HepG2 (cell line): ENCODE measurements at regions not wholly inside any gene's neighbourhood (a gene's known extent, or its start where the extent isn't known, plus 50 kb on each side); places are given as distances from the start of the nearest gene placed in this dataset.

Experiments
- BRF2 ChIP-seq: sonication (generic); formaldehyde crosslinking; IDR thresholded peaks from 2 replicates; pipeline ENCODE4 v1.8.1; 2022; ENCODE audit warnings: mild to moderate bottlenecking, missing genetic modification reagents
- CBFB ChIP-seq: sonication (generic); formaldehyde crosslinking; IDR thresholded peaks from 2 replicates; pipeline ENCODE4 v1.4.0; 2020; ENCODE audit warnings: missing genetic modification reagents
- CEBPG ChIP-seq: IDR thresholded peaks from 2 replicates; pipeline ENCODE4 v1.6.1; 2016
- ELF1 ChIP-seq: sonication (generic); formaldehyde crosslinking; IDR thresholded peaks from 2 replicates; pipeline ENCODE4 v1.4.0; 2020; ENCODE audit warnings: missing genetic modification reagents
- ETV5 ChIP-seq: IDR thresholded peaks from 2 replicates; pipeline ENCODE4 v1.6.1; 2018; ENCODE audit warnings: missing biosample characterization, missing genetic modification reagents, inconsistent platforms, borderline replicate concordance
- FOSL2 ChIP-seq: sonication (generic); formaldehyde crosslinking; IDR thresholded peaks from 2 replicates; pipeline ENCODE4 v1.4.0; 2020; ENCODE audit warnings: missing genetic modification reagents
- MIXL1 ChIP-seq: IDR thresholded peaks from 2 replicates; pipeline ENCODE4 v1.6.1; 2016
- PHF5A ChIP-seq: IDR thresholded peaks from one replicate; pipeline ENCODE4 v1.6.1; 2018; ENCODE audit warnings: low read depth, missing genetic modification reagents; ENCODE audit not compliant: unreplicated experiment
- SOX6 ChIP-seq, 2 experiments: fragments of 450-650 bp in 1 of 2; sonication (generic) in 1 of 2; formaldehyde crosslinking in 1 of 2; IDR thresholded peaks; 2 replicates each; pipeline versions ENCODE4 v1.4.0 to v1.6.1; 2017 to 2020; ENCODE audit warnings: antibody characterized with exemption in 1 of 2, mild to moderate bottlenecking in 1 of 2, missing genetic modification reagents in 1 of 2
- ZMYM3 ChIP-seq: sonication (generic); formaldehyde crosslinking; IDR thresholded peaks from 2 replicates; pipeline ENCODE4 v1.5.1; 2020; ENCODE audit warnings: mild to moderate bottlenecking, missing genetic modification reagents
- ZNF503 ChIP-seq: sonication (generic); formaldehyde crosslinking; IDR thresholded peaks from 2 replicates; pipeline ENCODE4 v1.4.0; 2020; ENCODE audit warnings: missing genetic modification reagents
- ZNF567 ChIP-seq: sonication (generic); formaldehyde crosslinking; IDR thresholded peaks from 2 replicates; pipeline ENCODE4 v1.8.1; 2023; ENCODE audit warnings: mild to moderate bottlenecking, missing genetic modification reagents, borderline replicate concordance
- TF ChIP-seq, protein P1 (sequence below): sonication (generic); formaldehyde crosslinking; IDR thresholded peaks from 2 replicates; pipeline ENCODE4 v1.5.1; 2020; ENCODE audit warnings: mild to moderate bottlenecking, moderate library complexity, missing genetic modification reagents
- TF ChIP-seq, protein P2 (sequence below): sonication (generic); formaldehyde crosslinking; IDR thresholded peaks from 2 replicates; pipeline ENCODE4 v1.4.0; 2020; ENCODE audit warnings: missing genetic modification reagents
- TF ChIP-seq, protein P3 (sequence below): IDR thresholded peaks from 2 replicates; pipeline ENCODE4 v1.6.1; 2018; ENCODE audit warnings: missing genetic modification reagents, mild to moderate bottlenecking, missing compliant biosample characterization
- TF ChIP-seq, protein P4 (sequence below): IDR thresholded peaks from 2 replicates; pipeline ENCODE4 v1.6.1; 2018; ENCODE audit warnings: missing genetic modification reagents
- TF ChIP-seq, protein P5 (sequence below): IDR thresholded peaks from 2 replicates; pipeline ENCODE4 v1.6.1; 2016
- TF ChIP-seq, protein P6 (sequence below): sonication (generic); formaldehyde crosslinking; IDR thresholded peaks from 2 replicates; pipeline ENCODE4 v1.5.0; 2020; ENCODE audit warnings: missing genetic modification reagents

GRCh38 chr17:72525225-72526015 is 404.6 kb downstream of the SOX9 start (continued):
- TF ChIP-seq, protein P1, sequence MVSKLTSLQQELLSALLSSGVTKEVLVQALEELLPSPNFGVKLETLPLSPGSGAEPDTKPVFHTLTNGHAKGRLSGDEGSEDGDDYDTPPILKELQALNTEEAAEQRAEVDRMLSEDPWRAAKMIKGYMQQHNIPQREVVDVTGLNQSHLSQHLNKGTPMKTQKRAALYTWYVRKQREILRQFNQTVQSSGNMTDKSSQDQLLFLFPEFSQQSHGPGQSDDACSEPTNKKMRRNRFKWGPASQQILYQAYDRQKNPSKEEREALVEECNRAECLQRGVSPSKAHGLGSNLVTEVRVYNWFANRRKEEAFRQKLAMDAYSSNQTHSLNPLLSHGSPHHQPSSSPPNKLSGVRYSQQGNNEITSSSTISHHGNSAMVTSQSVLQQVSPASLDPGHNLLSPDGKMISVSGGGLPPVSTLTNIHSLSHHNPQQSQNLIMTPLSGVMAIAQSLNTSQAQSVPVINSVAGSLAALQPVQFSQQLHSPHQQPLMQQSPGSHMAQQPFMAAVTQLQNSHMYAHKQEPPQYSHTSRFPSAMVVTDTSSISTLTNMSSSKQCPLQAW (CRISPR knock-in tag): 0 out of 2 replicates have a peak, but pooled peaks have one; percentile 36
- TF ChIP-seq SOX6 (IDR thresholded peaks at IDR 0.05) (no peak), SOX6 (CRISPR knock-in tag; IDR thresholded peaks at IDR 0.05) (peak; percentile 65; the same call in 1 of the 2 replicates), ELF1 (CRISPR knock-in tag) (peak; percentile 21; the same call in 1 of the 2 replicates), ETV5 (CRISPR knock-in tag) (peak; percentile 83; the same call in 1 of the 2 replicates), PHF5A (CRISPR knock-in tag) (peak; percentile 36), ZNF567 (peak; percentile 36; the same call in 1 of the 2 replicates), FOSL2 (CRISPR knock-in tag) (0 out of 2 replicates have a peak, but pooled peaks have one; percentile 14), CEBPG (peak; percentile 88), BRF2 (CRISPR knock-in tag) (no peak), MIXL1 (CRISPR knock-in tag) (no peak), ZNF503 (CRISPR knock-in tag) (peak; percentile 57; the same call in 1 of the 2 replicates), CBFB (CRISPR knock-in tag) (no peak), ZMYM3 (CRISPR knock-in tag) (no peak)
- TF ChIP-seq, protein P2, sequence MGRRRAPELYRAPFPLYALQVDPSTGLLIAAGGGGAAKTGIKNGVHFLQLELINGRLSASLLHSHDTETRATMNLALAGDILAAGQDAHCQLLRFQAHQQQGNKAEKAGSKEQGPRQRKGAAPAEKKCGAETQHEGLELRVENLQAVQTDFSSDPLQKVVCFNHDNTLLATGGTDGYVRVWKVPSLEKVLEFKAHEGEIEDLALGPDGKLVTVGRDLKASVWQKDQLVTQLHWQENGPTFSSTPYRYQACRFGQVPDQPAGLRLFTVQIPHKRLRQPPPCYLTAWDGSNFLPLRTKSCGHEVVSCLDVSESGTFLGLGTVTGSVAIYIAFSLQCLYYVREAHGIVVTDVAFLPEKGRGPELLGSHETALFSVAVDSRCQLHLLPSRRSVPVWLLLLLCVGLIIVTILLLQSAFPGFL: no peak
- TF ChIP-seq, protein P3, sequence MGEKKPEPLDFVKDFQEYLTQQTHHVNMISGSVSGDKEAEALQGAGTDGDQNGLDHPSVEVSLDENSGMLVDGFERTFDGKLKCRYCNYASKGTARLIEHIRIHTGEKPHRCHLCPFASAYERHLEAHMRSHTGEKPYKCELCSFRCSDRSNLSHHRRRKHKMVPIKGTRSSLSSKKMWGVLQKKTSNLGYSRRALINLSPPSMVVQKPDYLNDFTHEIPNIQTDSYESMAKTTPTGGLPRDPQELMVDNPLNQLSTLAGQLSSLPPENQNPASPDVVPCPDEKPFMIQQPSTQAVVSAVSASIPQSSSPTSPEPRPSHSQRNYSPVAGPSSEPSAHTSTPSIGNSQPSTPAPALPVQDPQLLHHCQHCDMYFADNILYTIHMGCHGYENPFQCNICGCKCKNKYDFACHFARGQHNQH (CRISPR knock-in tag): peak; percentile 49; the same call in 1 of the 2 replicates
- TF ChIP-seq, protein P4, sequence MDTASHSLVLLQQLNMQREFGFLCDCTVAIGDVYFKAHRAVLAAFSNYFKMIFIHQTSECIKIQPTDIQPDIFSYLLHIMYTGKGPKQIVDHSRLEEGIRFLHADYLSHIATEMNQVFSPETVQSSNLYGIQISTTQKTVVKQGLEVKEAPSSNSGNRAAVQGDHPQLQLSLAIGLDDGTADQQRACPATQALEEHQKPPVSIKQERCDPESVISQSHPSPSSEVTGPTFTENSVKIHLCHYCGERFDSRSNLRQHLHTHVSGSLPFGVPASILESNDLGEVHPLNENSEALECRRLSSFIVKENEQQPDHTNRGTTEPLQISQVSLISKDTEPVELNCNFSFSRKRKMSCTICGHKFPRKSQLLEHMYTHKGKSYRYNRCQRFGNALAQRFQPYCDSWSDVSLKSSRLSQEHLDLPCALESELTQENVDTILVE (CRISPR knock-in tag): 0 out of 2 replicates have a peak, but pooled peaks have one; percentile 48
- TF ChIP-seq, protein P5, sequence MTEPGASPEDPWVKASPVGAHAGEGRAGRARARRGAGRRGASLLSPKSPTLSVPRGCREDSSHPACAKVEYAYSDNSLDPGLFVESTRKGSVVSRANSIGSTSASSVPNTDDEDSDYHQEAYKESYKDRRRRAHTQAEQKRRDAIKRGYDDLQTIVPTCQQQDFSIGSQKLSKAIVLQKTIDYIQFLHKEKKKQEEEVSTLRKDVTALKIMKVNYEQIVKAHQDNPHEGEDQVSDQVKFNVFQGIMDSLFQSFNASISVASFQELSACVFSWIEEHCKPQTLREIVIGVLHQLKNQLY (CRISPR knock-in tag): 0 out of 2 replicates have a peak, but pooled peaks have one; percentile 35
- TF ChIP-seq, protein P6, sequence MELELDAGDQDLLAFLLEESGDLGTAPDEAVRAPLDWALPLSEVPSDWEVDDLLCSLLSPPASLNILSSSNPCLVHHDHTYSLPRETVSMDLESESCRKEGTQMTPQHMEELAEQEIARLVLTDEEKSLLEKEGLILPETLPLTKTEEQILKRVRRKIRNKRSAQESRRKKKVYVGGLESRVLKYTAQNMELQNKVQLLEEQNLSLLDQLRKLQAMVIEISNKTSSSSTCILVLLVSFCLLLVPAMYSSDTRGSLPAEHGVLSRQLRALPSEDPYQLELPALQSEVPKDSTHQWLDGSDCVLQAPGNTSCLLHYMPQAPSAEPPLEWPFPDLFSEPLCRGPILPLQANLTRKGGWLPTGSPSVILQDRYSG (CRISPR knock-in tag): no peak
